Activated T-cell treated with anti-CD3 and anti-CD28 coated beads, Interleukin-2, amount 50 U/mL, for 24 hours (primary cell): ENCODE measurements at regions not wholly inside any gene's neighbourhood (a gene's known extent, or its start where the extent isn't known, plus 50 kb on each side); places are given as distances from the start of the nearest gene placed in this dataset.

ENCODE experiments used
- DNase-seq: peaks from one replicate; pipeline ENCODE4 v3.0.0-alpha.2; 2020
- H3K27ac Mint-ChIP-seq: 2 replicates; pipeline ENCODE4 v1.8.0; 2020; ENCODE audit warnings: mild to moderate bottlenecking, mixed read lengths
- H3K27me3 Mint-ChIP-seq: 2 replicates; pipeline ENCODE4 v1.8.0; 2020; ENCODE audit warnings: mixed read lengths
- H3K36me3 Mint-ChIP-seq: 2 replicates; pipeline ENCODE4 v1.8.0; 2020; ENCODE audit warnings: low read depth, mixed read lengths
- H3K4me1 Mint-ChIP-seq: 2 replicates; pipeline ENCODE4 v1.8.0; 2020; ENCODE audit warnings: low read depth, mixed read lengths
- H3K4me3 Mint-ChIP-seq: 2 replicates; pipeline ENCODE4 v1.8.0; 2020; ENCODE audit warnings: mild to moderate bottlenecking, moderate library complexity, mixed read lengths
- H3K9me3 Mint-ChIP-seq: 2 replicates; pipeline ENCODE4 v1.8.0; 2020; ENCODE audit warnings: mixed read lengths

DNA sequence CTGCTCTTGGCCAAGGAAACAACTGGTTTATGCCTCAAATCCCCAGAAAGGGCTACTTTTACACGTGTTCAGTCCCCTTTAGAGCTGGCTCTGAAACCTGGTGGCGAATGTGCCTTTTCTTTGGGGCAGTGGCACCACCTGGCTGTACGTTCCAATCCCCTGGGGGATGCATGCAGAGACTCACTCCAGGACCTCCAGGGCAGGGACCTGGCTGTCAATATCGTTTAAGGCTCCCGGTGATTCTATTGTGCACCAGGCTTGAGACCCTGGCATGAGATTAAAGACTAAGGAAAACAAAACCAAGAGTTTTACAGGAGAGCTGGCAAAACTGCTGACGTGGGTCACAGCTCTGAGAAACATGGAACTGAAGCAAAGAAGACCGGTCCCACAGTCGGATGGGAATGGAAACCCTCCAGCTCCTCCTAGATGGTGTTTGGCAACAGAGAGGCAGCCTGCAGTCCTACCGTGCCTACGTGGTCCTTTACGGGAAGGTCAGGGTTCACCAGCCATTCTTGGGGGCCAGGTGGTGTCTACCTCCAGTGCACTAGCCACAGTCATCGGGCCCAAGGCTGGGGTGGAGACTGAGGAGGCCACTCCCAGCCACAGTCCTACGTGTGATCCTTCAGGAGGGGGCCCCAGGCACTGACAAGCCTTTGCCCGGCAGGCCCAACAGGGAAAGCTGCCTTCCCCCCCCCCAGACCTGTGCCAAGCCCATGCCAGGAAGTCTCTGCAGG is 203.3 kb upstream of the CST7 start:
- Mint-ChIP-seq H3K9me3 (no peaks in the 10 kb centered on the region), H3K36me3 (no peaks in the 10 kb centered on the region), H3K27me3 (peaks cover 8% of the 10 kb centered on the region), H3K4me1 (peaks cover 4% of the 10 kb centered on the region), H3K4me3 (no peak overlapping the region), H3K27ac (no peak overlapping the region)
- no peak for DNase-seq

DNA sequence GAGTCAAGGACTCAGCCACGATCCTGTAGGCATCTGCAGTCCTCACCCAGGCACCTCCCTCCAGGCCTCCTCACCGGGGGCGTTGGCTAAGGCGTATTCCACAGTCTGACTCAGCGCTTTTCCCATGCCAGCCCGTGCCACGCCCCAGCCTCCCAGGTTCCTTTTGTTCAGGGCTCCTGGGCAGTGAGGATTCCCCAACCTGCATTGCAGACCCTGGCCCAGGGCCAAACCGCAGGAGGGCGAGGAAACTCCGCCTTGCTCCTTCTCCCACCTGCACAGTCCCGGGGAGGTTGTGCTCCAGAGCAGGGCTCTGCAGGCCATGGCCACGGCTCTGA is 202.8 kb upstream of the CST7 start:
- Mint-ChIP-seq H3K9me3 (no peaks in the 10 kb centered on the region), H3K27ac (no peak overlapping the region), H3K4me3 (no peak overlapping the region), H3K36me3 (no peaks in the 10 kb centered on the region), H3K27me3 (peaks cover 8% of the 10 kb centered on the region), H3K4me1 (peaks cover 4% of the 10 kb centered on the region)
- no peak for DNase-seq

DNA sequence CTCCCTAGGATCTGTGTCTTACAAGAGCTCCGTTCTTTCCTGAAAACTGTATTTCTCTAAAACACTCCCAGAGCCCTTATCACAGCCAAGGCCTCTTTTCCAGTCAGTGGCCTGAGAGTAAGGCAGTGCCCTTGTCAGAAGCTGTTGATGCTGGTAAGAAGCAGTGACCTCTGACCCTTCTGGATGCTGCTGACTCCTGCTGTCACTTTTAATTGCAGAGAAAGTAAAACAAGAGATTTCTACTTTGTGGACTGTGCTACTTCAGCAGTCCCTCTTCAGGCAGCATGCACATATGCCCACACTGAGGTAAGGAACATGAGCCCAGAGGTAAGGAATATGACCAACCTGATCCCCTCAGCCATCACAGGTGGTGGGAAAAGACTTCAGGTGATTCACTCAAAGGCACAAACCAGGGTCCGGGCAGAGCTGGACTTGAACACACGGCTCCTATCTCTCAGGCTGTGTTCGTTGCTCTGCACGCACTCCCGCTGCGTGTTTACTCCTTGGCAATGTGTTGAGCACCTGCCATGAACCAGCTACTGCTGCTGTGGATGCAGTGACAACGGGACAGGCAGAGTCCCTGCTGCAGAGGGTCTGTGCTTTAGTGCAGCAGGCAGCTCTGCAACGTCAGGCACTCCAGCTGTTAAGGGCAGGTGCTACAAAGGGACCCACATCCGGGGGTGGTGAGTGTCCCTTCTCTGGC is 201.9 kb upstream of the CST7 start:
- Mint-ChIP-seq H3K4me3 (no peak overlapping the region), H3K36me3 (no peaks in the 10 kb centered on the region), H3K9me3 (no peaks in the 10 kb centered on the region), H3K27ac (no peak overlapping the region), H3K27me3 (peaks cover 8% of the 10 kb centered on the region), H3K4me1 (peaks cover 4% of the 10 kb centered on the region)
- DNase-seq = no peak

DNA sequence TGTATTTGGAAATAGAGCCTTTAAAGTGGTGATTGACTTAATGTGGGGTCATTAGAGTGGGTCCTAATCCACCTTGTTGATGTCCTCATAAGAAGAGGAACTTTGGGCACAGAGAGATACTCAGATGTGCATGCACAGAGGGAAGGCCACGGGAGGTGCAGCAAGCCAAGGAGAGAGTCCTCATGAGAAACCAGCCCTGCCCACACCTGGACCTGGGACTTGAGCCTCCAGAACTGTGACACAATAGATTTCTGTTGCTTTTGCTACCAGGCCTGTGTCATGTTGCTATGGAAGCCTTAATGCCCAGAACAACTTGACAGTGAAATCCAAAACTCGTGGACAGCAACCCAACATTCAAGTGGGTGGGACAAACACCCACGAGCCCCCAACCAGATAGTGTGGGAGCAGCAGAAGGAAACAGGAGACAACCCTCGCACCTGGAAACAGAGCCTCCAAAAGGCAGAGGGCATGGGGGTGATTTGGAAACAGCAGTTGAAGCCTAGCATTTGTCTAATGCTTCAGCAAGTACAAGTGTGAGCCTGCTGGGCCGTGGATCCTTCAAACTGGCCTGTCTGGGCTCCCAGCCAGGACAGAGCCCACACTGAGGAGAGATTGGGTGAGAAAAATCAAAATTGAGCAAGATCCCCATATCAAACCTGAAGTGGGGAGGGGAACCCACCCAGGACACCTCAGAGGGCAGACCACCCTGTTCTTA is 201.0 kb upstream of the CST7 start:
- no peak for DNase-seq
- no peak overlapping the region for H3K4me3 Mint-ChIP-seq
- no peak overlapping the region for H3K27ac Mint-ChIP-seq
- H3K36me3 Mint-ChIP-seq = no peaks in the 10 kb centered on the region
- H3K4me1 Mint-ChIP-seq = peaks cover 4% of the 10 kb centered on the region
- peaks cover 8% of the 10 kb centered on the region for H3K27me3 Mint-ChIP-seq
- no peaks in the 10 kb centered on the region for H3K9me3 Mint-ChIP-seq

DNA sequence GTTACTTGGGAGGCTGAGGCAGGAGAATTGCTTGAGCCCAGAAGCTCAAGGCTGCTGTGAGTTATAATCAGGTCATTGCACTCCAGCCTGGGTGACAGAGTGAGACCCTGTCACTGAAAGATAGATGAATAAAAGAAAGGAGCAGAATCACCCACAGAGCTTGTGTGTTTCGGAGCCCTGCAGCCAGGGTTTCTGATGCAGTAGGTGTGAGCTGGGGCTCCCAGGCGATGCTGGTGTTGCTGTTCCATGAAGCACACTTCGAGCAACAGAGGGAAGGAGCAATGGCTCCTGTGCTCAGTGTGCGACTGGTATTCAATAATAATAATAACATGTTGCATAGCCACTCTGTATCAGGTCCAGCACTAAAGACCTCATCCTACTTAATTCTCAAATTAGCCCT is 197.5 kb upstream of the CST7 start:
- Mint-ChIP-seq H3K27me3 (peaks cover 12% of the 10 kb centered on the region), H3K36me3 (no peaks in the 10 kb centered on the region), H3K4me3 (no peak overlapping the region), H3K9me3 (no peaks in the 10 kb centered on the region), H3K4me1 (peaks cover 6% of the 10 kb centered on the region), H3K27ac (no peak overlapping the region)
- DNase-seq = no peak

DNA sequence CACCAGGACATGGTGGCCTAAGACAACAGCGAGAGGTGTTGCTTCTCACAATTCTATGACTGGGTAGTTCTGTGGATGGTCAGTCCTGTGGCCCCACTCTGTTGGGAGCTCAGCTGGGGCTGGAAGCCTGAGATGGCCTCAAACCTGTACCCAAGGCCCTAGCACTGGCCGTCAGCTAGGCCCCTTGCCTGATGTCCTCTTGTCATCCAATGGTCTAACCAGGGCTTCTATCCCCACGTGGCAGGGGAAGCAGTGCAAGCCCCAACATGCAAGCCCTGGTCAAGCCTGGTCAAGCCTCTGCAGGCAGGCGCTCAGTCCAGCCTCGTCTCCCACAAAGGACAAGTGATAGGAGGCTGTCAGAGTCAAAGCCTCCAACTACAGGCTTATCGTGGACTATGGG is 196.5 kb upstream of the CST7 start:
- Mint-ChIP-seq H3K27ac (no peak overlapping the region), H3K4me3 (no peak overlapping the region), H3K4me1 (peaks cover 3% of the 10 kb centered on the region), H3K9me3 (no peaks in the 10 kb centered on the region), H3K27me3 (peaks cover 8% of the 10 kb centered on the region), H3K36me3 (no peaks in the 10 kb centered on the region)
- DNase-seq = no peak

DNA sequence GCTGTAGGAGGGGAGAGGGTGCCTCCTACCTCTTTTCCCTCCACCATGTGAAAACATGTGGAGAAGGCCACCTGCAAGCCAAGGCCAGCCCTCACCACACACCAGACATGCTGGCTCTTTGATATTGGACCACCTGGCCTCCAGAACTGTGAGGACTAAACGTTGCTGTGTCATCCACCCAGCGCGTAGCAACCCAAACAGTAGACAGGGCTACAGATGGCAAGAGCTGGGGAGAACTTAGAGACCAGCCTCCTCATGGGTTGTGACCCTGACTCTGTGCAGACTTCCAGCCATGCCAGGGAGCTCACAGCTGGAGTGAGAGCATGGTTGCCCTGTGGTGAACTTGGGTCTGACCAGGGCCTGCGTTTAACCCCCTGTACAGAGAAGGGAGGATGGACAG is 195.9 kb upstream of the CST7 start:
- no peak for DNase-seq
- H3K9me3 Mint-ChIP-seq = no peaks in the 10 kb centered on the region
- H3K36me3 Mint-ChIP-seq = no peaks in the 10 kb centered on the region
- no peak overlapping the region for H3K4me3 Mint-ChIP-seq
- H3K27me3 Mint-ChIP-seq = peaks cover 4% of the 10 kb centered on the region
- H3K27ac Mint-ChIP-seq = no peak overlapping the region
- peaks cover 3% of the 10 kb centered on the region for H3K4me1 Mint-ChIP-seq

DNA sequence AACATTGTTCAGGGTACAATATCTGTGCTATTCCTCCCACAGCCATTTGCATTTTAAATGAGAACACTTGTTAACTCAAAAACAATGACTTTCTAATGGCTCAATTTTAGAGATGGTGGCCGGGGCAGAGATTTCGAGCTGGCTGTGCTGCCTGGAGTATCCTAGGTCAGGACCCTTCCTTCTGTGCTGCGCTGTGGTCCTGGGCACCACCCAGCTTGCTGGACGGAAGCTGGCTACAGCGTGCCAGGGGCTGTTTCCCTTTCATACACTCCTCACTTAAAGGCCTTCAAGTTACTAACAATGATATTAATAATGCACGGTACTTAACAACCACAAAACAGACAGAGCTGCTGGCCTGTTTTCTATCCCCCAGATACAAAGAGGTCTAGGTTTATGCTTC is 194.4 kb upstream of the CST7 start:
- Mint-ChIP-seq H3K4me3 (no peak overlapping the region), H3K27ac (no peak overlapping the region), H3K9me3 (no peaks in the 10 kb centered on the region), H3K27me3 (peaks cover 4% of the 10 kb centered on the region), H3K36me3 (no peaks in the 10 kb centered on the region), H3K4me1 (peaks cover 3% of the 10 kb centered on the region)
- no peak for DNase-seq

DNA sequence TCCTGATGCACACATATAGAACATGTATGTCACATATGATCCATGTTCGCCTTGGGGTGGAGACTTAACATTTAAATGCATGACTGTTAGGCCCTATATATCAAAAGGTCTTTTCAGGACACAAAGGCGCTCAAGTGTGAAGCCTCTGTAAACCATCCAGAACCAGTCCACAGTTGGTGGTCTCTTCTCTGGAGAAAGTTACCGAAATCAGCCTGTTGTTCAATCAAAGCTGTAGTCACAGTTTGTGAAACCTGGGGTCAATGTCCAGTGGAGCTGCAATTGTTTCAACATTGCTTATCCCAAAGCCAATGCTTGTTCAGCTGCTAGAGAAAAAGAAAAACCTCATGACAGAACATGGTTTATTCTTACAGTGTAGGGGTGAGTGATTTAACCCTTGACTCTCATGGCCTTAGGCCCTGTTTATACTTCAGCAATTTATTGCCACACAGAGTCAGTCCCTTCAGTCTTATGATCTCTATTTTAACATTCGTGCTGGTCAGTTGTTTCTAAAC is 193.6 kb upstream of the CST7 start:
- Mint-ChIP-seq H3K27ac (no peak overlapping the region), H3K27me3 (peaks cover 4% of the 10 kb centered on the region), H3K9me3 (peaks cover 5% of the 10 kb centered on the region), H3K36me3 (no peaks in the 10 kb centered on the region), H3K4me1 (peaks cover 3% of the 10 kb centered on the region), H3K4me3 (no peak overlapping the region)
- no peak for DNase-seq

DNA sequence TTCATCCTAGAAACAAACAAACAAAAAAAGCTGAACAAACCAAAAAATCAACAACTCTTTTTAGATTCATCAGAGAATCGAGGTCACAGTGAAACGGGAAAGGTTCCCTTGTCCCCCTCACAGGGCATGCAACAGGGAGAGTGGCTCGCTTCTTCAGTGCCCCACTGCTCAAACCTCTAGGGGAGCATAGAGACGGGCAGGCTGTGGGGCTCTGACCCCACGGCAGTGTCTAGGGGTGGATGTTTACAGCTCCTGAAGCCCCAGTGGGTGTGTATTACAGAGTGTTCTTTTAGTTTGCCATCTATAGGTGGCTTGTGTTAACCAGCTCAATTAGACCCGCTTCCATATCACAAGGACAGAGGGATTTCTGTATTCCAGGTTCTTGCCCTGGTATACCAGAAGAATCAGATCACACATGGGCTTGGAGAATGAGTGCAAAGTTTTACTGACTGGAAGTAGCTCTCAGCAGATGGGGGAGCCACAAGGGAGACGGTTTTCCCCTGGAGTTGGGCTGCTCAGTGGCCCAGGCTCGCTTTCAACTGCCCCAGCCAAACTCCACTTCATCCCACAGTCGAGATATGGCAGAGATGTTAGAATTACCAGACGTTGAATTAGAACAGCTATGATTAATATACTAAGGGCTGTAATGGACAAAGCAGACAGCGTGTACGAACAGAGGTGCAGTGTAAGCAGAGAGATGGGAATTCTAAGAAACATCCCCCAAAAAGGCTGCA is 192.6 kb upstream of the CST7 start:
- peaks cover 3% of the 10 kb centered on the region for H3K4me1 Mint-ChIP-seq
- H3K27me3 Mint-ChIP-seq = peaks cover 4% of the 10 kb centered on the region
- no peak overlapping the region for H3K4me3 Mint-ChIP-seq
- no peak overlapping the region for H3K27ac Mint-ChIP-seq
- DNase-seq = no peak
- no peaks in the 10 kb centered on the region for H3K36me3 Mint-ChIP-seq
- peaks cover 5% of the 10 kb centered on the region for H3K9me3 Mint-ChIP-seq

DNA sequence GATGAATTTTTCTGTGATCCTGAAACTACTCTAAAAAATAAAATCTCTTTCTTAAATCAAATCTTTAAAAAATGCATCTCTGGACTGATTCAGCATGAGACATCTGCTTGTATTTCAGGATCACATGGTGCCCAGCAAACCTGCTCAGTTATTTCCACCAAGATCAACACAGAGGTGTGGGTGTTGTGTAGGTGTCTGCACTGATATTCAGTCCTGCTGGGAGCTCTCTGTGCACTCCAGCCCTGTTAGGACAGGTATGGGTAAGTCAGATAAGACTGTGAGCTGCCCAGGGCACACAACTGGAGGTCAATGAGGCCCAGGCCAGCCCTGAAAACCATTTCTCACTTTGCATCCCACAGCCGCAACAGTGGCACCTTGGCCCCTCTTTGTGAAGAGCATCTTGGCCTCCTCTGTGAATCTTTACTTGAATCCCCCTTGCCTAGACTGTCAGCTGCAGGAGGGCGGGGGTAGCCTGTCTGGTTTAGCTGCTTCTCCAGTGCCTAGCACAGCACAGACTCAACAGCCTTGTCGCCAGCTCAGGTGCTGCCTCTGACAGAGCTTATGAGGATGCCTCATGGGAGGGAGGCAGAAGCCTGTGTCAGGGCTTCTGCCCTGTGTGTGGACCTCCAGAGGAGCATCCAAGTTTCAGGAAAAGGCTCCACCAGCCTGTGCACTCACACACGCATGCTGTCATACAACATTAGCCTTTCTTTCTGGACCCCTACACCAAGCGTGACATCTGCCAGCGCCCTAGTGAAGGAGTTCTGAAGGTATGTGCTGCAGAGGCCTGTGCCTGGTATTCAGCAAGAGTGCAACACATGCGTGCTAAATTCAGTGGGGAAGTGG is 187.6 kb upstream of the CST7 start:
- no peak overlapping the region for H3K27ac Mint-ChIP-seq
- peaks cover 5% of the 10 kb centered on the region for H3K9me3 Mint-ChIP-seq
- no peaks in the 10 kb centered on the region for H3K4me1 Mint-ChIP-seq
- H3K36me3 Mint-ChIP-seq = no peaks in the 10 kb centered on the region
- no peak for DNase-seq
- H3K4me3 Mint-ChIP-seq = no peak overlapping the region
- peaks cover 19% of the 10 kb centered on the region for H3K27me3 Mint-ChIP-seq

DNA sequence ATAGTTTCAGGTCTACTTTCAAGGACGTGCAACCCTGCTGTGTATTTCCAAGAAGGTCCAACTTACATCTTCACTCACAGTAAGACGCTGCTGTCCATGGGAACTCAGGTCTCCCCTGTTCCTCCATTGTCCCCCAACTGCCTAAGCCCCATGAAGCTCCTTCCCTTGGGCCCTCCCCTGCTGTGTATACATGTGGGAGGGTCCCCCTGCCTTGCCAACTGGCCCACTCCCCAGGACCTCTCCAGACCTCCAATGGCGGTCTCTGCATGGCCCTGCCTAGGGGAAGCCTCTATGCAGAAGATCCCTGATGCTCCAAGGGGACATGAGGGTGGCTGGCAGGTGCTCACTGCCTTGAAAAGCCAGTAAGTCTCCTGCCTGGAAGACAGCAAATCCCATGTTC is 186.7 kb upstream of the CST7 start:
- peaks cover 19% of the 10 kb centered on the region for H3K27me3 Mint-ChIP-seq
- peaks cover 5% of the 10 kb centered on the region for H3K9me3 Mint-ChIP-seq

DNA sequence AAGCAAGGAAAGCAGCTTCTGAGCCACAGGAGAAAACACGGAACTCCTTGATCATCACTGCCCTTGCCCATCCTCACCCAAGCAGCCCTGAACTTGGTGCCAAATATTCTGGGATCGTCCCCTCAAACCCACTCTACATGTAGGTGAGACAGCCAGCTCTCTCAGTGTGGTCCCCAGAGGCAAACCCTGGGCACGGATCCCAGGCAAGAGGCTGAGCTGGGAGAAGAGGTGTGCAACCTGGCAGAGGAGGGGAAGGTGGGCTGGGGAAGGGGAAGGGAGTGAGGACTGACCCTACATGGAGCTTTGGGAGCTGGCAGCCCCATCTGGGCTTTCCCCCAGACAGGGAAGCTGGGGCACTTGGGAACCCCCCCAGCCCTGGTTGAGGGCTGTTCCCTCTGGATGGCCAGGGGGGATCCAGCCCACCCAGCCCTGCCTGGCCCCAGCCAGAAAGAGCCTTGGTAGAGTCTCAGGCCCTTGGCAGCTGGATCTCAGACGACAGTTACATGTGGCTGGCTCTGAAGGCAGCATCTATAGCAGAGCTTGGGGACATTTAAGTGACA is 186.2 kb upstream of the CST7 start:
- H3K9me3 Mint-ChIP-seq = peaks cover 5% of the 10 kb centered on the region
- no peaks in the 10 kb centered on the region for H3K36me3 Mint-ChIP-seq
- H3K4me1 Mint-ChIP-seq = no peaks in the 10 kb centered on the region
- H3K27me3 Mint-ChIP-seq = peaks cover 19% of the 10 kb centered on the region
- DNase-seq = no peak
- H3K27ac Mint-ChIP-seq = no peak overlapping the region
- H3K4me3 Mint-ChIP-seq = no peak overlapping the region

More for the DNA sequence above, 186.7 kb upstream of the CST7 start:
- no peaks in the 10 kb centered on the region for H3K36me3 Mint-ChIP-seq
- H3K4me1 Mint-ChIP-seq = no peaks in the 10 kb centered on the region
- no peak overlapping the region for H3K27ac Mint-ChIP-seq
- no peak for DNase-seq
- no peak overlapping the region for H3K4me3 Mint-ChIP-seq
